Muscle of arm (tissue), 1 donor: ENCODE measurements at regions not wholly inside any gene's neighbourhood (a gene's known extent, or its start where the extent isn't known, plus 50 kb on each side); places are given as distances from the start of the nearest gene placed in this dataset.

ENCODE experiments used
- DNase-seq: peaks from one replicate; pipeline ENCODE4 v3.0.0-alpha.2; 2013

DNA sequence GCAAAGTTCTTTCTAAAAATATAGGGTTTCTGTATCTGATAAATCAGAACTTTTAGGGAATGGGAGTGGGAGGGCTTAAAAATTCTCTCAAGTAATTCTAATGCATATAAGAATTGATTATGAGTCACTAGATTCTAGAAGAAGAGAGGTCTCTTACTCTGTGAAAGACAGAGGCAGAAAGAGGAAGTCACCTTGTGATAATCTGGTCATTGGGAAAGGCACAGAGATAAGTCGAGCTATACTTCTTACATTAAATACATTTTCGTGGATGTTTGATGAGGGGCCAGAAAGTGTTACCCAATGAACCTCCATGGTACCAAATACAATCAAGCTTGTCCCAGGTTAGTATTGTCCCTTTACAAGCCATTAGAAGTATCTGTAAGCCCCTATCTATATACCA is 134.4 kb downstream of the MAD2L1 start:
- no peak for DNase-seq

DNA sequence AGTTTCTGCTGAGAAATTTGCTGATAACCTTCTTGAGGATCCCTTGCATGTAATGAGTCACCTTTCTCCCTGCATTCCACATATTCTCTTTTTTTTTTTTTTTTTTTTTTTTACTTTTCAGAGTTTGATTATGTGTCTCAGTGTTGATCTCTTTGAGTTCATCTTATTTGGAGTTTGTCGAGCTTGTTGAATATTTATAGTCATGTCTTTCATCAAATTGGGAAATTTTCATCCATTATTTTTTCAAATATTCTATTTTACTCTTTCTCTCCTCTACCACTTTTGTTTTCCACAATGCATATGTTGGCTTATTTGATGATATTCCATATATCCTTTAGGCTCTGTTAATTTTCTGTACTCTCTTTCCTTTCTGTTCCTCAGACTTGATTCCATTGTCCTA is 136.1 kb downstream of the MAD2L1 start:
- no peak for DNase-seq

DNA sequence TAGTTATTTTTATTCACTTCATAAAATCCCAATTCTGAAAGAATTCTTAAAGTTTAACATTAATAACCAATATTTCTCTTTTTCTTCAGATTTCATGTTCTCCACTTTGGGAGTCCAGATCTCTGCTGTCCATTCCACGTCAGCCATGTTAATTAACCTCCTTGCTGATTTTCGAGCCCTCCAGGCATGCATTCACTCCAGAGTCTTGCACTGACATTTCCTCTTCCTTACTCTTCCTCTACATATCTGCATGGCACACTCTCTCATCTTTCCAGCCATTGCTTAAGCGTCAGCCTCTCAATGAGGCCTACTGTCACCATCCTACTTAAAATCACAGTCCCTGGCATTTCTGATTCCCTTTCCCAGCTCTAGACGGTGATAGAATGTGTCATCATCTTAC is 144.8 kb downstream of the MAD2L1 start:
- DNase-seq: no peak

DNA sequence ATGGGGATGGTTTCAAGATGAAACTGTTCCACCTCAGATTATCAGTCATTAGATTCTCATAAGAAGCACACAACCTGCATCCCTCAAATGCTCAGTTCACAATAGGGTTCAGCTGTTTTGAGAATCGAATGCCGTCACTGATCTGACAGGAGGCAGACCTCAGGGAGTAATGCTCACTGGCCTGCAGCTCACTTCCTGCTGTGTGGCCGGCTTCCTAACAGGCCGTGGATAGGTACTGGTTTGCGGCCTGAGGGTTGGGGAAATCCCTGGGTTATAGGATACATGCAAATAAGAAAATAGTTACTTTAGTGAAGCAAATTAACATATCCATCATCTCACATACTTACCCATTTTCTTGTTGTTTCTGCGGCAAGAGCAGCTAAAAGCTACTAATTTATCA is 160.4 kb downstream of the MAD2L1 start:
- no peak for DNase-seq

DNA sequence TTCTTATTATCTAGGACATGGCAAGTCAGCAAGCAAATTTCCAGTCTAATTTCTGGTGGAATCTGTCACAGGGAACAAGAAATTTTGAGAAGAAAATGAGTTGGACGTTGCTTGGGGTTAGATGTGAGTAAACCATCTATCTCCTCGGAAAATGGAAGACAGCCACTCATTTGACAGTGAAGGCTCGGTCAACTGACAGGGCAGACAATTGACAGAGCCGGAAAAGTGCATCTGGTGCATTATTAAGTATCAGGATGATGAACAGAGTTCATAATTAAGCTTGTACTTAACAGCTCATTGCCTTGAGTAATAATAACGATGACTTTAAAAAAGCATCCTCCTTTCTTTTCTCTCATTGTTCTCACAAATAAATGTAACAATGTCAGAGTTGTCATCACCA is 168.4 kb downstream of the MAD2L1 start:
- no peak for DNase-seq

DNA sequence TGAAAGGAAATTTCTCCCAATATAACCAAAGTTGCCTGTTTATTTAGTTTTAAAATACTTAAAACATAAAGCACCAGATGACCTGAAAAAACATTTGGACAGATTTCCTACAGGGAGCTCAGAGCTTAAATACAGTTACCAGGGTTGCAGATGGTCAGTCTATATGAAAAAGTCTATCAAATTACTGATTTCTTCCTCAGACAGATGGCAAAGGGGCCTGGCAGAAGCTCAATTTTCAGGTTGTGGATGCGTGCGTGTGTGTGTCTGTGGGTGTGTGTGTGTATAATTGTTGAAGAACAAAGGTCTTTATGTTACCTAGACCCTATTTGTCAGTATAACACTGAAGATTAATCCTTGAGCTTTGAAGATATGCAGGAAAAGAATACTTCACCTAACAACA is 169.4 kb downstream of the MAD2L1 start:
- no peak for DNase-seq

DNA sequence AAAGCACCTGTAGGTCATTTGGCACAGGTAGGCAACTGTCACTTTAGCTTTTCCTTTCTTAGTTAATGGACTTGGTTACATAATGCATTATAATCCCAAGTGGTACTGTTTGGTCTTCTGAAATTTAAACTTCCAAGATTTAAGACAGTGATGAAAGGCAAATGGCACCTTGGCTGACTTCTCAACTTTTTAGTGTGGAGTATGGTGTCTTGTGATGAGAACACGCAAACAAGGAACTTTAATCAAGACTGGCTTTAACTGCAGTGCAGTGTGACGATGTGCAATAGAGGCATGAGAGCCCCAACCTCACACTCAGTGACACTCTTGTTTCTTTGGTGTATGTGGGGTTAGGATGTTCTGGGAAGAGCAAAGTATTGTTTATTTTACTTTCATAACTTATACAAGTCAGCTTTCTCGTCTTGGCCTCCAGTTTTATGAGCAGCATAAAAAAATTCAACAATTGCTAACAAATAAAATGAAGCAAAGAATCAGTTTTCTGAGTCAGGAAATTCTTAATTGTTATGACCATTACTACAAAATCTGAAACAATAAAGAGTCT is 171.9 kb downstream of the MAD2L1 start:
- no peak for DNase-seq

DNA sequence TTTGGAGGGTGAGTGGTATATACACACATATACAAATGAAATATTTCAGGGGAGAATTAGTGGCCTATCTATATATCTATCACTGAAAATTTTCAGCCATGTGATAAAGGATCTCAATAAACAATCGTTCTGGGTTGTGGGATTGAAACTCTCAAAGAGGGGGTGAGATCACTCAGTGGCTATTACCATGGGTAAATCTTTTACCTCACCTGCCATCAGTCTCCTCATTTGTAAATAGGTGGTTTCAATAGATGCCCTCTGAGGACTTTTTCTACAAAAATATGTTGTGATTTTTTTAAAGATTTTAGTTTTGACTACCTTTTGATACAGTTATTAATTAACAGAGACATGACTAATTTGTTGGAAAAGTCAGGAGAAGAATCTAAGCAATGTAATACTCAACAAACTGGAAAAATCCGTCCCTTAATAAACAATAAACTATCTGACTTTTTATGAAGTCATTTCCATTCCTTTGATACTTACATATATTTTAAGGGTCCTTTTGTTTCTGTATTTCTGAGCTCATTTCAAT is 192.8 kb downstream of the MAD2L1 start:
- no peak for DNase-seq

DNA sequence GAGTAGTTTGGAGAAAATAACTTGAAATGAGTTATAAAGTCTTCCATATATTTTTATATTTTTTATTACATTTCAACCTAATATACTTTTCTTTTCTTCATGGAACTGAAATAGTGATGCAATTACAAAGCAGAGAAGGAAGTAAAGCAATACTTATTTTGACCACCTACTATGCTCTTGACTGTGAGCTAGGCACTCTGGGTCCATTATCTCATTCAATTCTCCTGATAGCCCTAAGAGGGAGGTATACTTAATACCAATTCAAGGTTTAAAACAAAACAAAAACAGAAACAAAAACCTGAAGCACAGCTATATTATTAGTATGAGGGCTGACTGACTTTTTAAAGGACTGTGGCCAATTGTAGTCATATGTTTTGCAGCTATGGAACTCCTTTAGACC is 193.5 kb downstream of the MAD2L1 start:
- DNase-seq: no peak

DNA sequence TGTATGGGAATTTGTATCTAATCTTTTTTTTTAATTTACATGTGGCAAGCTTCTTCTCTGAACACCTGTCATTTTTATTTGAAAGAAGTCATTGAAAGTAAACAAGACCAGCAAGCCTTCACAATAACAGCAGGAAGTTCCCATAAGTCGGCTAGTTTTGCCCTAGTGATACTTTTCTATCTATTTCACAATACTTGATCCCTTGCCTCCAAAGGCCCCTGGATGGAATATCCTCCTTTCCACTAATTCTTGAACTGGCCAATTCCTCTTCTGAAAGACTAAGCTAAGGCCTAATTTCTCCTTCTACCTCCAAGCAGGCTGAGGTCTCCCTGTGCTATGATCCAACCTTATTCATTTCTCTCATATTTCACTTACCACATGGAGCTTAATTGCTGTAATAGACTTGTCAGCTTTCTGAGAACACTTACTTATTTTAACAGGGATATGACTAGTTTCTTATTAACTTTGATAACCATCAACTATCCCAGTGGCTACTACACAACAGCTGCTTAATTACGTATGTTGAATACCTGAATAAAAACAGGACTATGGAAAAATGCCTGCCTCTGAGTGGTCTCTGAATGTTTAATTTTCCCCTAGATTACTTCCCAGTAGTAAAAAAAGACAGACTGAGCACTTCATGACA is 194.2 kb downstream of the MAD2L1 start:
- DNase-seq: no peak

DNA sequence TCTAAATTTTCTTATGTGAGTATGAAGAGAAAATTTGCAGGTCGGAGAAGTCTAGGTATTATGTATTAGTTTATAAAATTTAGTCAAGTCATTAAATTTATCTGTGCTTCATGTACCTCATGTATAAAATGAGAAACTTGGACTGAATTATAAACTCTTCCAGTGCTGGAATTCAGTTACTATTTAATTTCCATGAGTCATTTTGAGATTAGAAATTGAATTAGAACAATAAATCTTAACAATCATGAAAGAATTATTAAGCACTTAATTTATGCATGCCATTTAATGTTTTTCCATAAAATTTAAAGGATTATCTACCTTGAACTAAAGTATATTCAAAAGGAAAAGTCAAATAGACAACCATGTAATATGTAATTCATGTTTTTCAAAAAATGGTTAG is 195.8 kb downstream of the MAD2L1 start:
- no peak for DNase-seq

DNA sequence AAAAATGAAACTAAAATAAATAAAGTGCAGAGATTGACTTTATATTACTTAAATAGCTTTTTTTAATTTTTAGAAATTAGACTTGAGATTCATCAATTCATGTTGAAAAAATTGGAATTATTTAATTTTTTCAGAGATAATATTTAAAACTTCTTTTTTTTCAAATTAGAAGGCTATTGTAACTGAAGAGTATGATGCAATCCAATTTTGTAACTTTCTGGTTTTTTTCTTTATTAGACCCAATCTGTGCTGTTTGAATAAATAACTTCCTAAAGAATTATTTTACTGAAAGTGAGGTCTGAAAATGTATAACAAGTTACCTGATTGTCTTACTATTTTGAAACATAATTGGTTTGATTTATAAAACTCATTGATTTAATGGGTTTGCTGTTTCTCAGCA is 200.9 kb downstream of the MAD2L1 start:
- DNase-seq: no peak

DNA sequence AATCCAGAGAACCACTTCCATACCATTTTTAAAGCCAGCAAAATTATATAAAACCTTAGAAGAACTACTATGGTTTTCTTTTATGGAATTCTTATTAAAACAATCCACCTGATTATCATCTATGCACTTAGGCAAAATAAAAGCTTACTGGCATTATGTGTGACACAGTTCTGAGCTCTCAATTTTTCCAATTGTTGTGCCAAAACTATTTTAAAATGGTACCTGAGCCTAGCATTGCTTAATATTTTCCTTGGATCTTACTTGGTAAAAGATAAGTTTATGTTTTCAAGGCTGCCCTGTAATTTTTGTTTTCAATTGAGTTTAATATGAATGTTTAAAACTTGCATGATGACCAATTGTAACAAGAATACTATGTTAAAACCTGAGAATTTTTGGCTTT is 201.3 kb downstream of the MAD2L1 start:
- no peak for DNase-seq

DNA sequence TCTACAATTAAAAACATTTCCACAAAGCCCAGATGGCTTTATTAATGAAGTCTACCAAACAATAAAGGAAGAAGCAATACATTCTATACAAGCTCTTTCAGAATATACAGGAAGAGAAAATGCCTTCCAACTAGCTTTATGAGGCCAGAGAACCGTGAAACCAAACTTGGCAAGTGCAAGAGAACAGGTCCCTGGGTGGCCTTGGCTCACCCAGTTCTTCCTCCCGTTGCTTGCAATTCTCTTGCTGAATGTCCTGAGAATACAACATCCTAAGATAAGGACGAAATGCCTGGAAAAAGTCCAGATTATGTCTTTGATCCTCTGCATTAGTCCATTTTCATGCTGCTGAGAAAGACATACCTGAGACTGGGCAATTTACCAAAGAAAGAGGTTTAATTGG is 204.9 kb downstream of the MAD2L1 start:
- DNase-seq: no peak

DNA sequence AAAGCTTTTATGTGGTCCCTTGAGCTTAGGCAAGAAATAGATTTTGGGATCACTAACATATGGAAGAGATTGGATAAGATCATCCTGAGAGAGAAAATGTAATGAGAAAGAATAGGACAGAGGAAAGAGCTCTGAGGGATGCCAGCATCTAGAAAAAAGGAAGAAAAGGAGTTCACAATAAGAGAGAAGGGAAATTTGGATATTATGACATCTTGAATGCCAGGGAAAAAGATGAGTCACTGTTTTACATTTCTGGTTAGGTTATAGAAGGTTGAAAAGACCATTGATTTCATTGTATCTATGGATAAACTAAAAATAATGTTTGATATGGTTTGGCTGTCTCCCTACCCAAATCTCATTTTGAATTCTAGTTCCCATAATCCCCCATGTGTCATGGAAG is 208.5 kb downstream of the MAD2L1 start:
- no peak for DNase-seq

DNA sequence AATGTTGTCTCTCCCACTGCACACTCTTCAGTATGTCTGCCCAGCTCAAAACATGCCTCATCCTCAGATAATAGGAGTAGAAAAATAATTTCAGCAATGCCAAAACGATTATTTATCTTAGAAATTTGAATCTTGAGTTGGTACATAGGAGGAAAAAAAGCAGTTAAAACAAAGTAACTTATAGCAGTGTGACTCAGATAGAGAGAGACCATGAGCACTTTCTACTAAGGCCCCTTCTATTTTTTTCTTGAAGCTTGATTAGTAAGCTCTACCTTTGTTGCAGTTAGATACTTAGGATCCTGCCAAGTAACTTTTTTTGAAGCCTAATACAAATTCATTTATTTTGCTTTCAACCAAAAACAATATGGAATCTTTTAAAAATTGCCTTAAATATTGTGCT is 212.3 kb downstream of the MAD2L1 start:
- DNase-seq: no peak

DNA sequence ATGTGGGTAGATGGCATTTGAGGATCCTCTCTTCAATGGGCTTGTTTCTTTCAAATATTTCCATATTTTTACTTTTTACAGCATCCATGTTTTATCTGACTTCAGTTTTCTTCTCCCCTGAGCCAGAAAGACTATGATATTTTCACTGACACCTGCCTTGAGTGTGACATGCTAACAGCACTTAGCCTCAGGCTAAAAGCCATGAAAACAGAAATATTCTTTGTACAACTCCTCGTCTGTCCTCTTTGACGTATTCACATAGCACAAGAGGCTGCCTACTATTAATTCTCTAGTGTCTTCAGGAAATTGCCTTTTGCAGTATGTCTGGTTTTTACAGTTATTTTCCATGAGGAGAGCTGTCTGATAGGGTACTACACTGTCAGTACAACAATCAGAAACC is 215.0 kb downstream of the MAD2L1 start:
- no peak for DNase-seq

DNA sequence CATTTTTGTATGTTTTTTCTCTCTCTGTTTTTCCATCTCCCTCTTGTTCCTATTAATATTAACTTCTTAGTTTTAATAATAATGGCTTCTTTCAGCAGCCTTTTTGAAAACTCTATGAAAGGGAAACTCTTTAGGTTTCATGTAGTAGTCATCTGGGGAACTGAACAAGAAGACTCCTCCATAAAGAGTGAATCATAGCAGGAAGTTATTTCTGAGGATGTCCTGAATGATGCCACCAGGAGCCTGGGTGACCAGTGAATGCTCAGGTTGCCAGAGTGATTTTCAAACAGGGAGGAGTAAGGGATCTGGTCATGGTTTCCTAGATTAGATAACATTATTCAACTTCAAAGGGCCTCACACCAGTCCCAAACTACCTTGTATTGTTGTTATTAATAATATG is 212.8 kb upstream of the PDE5A start:
- DNase-seq: no peak

DNA sequence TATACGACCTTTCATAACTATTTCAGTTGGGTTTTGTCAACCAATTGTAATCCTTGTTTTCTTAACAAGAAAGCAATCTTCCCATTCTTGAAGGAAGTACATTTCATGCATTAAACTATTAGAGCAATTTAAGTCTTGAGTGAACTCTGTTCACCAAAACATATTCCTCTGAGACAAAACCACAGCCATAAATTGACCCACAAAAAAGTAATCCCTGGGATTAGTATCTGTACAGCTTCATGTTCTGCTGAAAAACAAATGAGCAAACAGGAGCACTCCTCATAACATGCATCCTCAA is 207.0 kb upstream of the PDE5A start:
- no peak for DNase-seq

DNA sequence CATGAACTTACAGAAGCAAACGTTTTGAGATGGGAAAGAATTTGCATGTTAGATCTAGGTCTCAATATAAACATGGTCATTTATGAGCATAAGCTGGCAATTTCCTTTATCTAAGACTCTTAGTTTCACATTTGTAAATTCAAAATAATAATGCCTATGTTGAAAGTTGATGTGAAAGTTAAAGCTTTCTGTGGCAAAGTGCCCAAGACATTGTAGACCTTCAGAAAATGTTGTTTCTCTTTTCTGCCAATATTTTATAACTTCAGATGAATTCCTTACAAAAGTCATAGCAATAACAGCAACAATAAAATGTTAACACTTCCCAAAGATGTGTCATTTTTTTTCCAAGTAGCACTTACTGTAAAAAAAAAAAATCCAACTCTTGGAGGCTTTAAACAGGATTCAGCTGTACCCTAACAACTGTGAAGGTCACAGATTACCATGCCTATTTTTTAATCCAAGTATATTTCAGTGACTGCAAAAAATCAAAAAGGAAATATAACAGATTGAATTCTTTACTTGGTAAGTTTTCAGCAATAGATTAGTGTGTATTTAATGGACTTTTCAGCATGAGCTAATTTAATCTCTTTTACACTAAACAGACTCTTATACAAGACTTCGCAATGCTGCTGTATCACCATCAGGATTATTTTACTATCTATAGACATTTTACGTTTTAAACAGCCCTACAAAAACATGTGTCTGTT is 206.5 kb upstream of the PDE5A start:
- DNase-seq: peak; percentile 15

DNA sequence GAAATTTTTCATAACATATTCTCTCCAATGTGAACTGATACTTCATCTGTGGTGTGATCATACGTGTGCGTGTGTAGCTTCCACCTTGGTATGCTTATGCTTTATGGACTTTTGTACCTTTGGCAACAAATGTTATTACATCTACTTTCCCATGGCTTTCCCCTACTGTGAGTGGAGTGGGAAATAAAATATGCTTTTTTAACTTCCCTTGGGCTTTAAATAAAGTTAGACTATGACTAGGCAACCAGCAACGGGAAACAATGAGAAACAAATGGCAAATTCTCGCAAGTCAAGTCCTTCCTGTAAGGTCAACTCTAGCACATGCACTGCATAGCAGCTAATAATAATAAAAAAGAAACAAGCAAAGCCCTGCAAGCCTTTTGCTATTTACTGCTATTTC is 205.0 kb upstream of the PDE5A start:
- DNase-seq: no peak

DNA sequence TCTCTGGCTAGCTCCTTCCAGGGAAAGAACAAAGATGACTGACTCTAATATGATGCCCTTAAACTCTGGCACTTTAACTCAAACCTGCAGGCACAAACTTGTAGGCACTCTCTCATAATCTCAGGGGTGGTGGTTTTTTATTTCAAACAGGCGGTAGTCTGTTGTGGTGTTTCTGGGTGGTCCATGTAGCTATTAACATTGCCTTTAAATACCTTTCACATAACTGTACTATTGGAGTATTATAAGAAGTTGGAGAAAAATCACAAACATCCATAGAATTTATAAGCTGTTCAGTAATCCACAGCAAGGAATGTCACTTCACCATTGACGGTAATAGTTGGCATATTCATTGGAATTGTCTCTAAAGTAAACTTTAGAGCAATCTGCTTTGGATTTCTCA is 204.2 kb upstream of the PDE5A start:
- DNase-seq: no peak

DNA sequence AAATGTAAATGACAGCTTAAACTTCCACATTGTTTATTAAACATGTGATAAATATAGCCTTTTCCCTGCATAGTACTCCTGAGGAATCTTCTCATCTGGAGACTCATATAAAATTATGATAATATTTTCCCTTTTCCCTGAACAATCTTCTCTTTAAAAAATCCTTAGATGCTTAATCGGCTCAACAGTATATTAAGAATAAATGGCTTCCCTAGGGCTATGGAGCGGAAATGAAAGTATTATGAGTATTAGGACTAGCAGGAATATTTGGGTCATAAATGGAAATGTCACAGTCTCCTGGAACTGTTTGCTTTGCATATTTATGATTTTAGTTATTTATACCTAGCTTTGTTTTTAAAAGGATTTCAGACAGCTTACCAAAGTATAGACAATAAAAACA is 200.7 kb upstream of the PDE5A start:
- no peak for DNase-seq

DNA sequence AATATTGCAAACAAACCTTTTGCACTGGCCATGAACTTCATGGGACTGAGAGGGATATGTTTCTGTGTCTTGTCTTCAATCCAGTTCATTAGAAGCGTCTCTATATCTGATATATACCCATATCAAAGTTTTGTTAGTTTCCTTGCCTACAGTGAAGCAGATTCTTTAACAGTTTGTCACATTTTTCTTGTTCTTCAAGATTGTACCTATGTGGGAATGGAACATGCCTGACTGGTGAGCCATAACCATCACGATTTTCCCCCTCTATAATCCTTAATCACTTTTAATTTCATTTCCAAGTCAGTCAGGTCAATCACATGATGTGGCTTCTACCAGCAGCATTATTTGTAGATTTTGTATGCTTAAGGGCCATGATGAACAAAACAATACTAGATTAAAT is 197.1 kb upstream of the PDE5A start:
- no peak for DNase-seq
